Fibroblast of pulmonary artery (primary cell): ENCODE measurements at regions not wholly inside any gene's neighbourhood (a gene's known extent, or its start where the extent isn't known, plus 50 kb on each side); places are given as distances from the start of the nearest gene placed in this dataset.

Experiments used
- DNase-seq: peaks from one replicate; pipeline ENCODE4 v3.0.0-alpha.2; 2010; ENCODE audit warnings: low read depth
- H3K4me3 ChIP-seq: replicated peaks from 2 replicates; pipeline ENCODE4 v1.5.1; 2011; ENCODE audit warnings: low read depth, mild to moderate bottlenecking, control low read depth, low read length, moderate library complexity
- TF ChIP-seq, protein P1 (sequence below): IDR thresholded peaks from 2 replicates; pipeline ENCODE4 v1.5.1; 2011; ENCODE audit warnings: mild to moderate bottlenecking, control low read depth, low read length, inconsistent platforms; ENCODE audit errors: missing control alignments

DNA sequence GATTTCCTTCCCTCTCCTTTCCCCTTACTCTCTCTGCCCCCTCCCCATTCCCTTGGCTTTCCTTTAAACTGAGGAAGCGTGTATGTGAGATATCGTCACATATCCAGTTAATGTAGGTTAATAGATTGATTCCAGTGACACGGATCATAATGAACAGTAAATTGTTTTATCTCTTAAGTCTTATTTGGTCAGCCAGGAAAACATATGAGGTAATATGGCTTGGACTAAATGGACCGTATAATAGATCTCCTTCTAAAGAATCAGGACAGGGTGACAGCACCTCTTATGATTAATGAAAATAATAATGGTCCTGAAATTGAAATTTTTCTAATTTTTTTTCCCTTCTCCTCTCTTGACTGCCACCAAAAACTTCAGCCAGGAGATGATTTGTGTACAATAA lies 779.8 kb upstream of the NR2F2 start:
- DNase-seq: no peak
- TF ChIP-seq, protein P1, sequence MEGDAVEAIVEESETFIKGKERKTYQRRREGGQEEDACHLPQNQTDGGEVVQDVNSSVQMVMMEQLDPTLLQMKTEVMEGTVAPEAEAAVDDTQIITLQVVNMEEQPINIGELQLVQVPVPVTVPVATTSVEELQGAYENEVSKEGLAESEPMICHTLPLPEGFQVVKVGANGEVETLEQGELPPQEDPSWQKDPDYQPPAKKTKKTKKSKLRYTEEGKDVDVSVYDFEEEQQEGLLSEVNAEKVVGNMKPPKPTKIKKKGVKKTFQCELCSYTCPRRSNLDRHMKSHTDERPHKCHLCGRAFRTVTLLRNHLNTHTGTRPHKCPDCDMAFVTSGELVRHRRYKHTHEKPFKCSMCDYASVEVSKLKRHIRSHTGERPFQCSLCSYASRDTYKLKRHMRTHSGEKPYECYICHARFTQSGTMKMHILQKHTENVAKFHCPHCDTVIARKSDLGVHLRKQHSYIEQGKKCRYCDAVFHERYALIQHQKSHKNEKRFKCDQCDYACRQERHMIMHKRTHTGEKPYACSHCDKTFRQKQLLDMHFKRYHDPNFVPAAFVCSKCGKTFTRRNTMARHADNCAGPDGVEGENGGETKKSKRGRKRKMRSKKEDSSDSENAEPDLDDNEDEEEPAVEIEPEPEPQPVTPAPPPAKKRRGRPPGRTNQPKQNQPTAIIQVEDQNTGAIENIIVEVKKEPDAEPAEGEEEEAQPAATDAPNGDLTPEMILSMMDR: no peak
- H3K4me3 ChIP-seq: no peak overlapping the region

DNA sequence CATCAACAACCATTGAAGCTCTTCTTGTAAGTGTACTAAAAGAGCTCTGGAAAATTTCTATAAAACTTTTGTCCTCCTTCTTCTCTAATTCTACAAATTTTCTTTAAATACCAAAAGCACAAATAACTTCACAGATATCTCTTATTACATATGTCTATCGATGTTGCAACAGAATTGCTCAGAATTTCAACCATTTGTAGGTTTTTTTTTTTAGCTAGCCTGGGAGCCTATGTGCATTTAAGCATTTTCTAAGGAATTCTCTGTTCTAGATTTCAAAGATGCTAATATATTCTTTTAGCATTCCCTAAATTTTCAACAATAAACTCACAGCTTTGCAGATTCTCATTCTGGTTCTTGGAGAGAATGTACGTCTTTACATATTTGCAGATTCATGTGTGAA lies 774.3 kb upstream of the NR2F2 start:
- TF ChIP-seq, protein P1: no peak
- H3K4me3 ChIP-seq: no peak overlapping the region
- peak; percentile 41 for DNase-seq

DNA sequence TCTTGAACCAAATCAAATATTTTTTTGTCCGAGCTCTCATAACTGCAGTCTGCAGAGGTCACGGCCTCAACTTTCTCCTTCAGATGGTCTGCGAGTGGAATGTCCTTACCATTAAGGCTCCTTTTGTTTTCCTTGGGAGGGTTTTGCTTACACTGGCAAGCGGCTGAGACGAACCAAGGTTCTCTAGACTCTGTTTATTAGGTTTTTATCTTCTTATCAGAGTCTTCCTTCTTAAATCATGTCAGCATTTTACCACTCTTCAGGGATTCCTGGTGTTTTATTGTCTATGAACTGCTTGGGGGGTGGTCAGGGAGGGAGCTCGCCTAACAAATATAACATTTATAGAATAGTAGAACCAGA lies 773.7 kb upstream of the NR2F2 start:
- H3K4me3 ChIP-seq: no peak overlapping the region
- TF ChIP-seq, protein P1: no peak
- peak; percentile 52 for DNase-seq

DNA sequence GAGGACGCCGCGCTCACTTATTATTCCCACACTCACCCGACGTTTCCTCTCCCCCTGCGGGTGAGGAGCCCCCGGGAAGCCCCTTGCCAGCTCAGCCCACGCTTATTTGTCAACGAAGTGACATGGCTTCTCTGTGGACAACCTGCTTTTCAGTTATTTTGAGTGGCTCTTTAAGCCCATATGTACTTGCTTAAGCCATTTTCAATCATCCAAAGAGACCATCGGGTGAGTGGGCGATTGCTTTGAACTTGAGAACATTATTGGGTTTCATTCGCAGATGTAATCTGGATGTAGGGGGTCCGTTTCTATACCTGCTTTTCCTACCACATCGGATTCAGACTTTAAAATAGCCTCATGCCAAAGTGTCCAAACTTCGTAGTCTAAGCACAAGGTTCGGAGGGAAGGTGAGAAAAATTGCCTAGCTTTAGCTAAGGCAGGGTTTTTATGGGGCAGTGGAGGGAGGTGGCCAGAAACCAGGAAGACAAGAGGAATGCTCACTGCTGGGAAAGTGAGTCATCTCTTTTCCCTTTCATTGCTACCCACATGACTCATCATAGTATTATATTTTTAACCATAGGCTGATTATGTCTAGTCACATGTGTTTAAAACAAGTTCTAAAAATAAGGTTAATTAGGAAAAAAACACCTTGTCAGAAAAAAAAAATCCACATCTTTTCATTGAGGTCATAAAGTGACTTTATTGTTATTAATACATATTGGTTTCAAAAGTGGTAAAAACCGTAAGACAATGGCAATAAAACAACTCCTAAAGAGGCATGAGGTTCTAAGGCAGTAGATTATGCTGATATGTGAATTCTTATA lies 773.1 kb upstream of the NR2F2 start:
- TF ChIP-seq, protein P1: no peak
- H3K4me3 ChIP-seq: no peak overlapping the region
- DNase-seq: peak; percentile 96

DNA sequence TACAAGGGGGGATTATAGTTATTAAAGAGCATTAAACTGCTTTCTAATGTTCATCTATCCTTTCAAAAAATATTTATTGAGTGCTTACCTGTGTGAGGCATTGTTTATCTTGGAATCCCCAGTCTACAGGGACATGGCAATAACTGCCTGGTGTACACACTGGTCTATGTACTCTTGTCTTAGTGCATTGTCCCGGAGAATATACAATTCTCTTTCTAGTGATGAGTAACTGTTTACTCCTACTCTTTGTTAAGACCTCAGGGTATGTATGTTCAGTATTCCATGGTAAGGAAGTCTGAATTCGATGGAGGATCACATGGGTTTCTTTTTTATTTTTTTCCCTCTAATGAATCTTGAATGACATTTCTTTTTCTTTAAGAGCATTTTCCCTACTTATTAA lies 772.4 kb upstream of the NR2F2 start:
- no peak overlapping the region for H3K4me3 ChIP-seq
- TF ChIP-seq, protein P1: no peak
- peak; percentile 38 for DNase-seq

DNA sequence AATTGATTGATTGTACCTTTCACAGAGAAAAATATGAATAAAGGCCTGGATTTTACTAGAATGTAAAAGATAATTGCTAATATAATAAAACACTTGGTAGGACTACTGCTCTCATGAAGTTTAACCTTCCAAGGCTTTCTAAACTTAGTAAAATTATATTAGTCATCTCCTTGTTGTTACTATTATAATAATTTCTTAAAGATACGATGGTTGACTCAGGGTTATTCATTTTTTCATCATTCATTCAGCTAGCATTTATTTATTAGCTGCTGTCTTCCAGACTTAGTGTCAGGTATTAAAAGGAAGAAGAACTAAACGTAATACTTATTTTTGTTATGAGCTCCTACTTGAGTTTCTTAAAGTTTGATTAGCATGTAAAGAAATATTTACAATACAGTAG lies 771.6 kb upstream of the NR2F2 start:
- no peak for DNase-seq
- TF ChIP-seq, protein P1: no peak

DNA sequence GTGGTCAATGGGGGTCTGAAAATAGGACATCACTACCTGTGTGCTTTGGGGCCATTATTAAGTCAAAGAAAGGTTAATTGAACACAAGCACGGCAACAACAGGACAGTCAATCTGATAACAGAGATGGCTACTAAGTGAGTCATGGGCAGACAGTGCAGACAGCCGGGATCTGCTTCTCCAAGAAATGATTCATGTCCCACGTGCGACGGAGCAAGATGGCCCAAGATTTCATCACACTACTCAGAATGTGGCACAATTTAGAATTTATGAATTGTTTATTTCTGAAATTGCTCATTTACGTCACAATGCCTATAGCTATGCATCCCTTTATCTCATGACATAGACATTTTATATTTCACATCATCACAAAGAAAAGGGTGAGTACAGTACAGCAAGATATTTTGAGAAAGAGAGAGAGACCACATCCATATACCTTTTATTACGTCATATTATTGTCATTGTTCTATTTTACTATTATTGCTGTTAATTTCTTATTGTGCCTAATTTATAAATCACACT lies 770.6 kb upstream of the NR2F2 start:
- H3K4me3 ChIP-seq: no peak overlapping the region
- peak; percentile 94 for DNase-seq
- TF ChIP-seq, protein P1: no peak

More for the DNA sequence above, 771.6 kb upstream of the NR2F2 start:
- H3K4me3 ChIP-seq: no peak overlapping the region
